BE2C (cell line): ENCODE measurements at regions not wholly inside any gene's neighbourhood (a gene's known extent, or its start where the extent isn't known, plus 50 kb on each side); places are given as distances from the start of the nearest gene placed in this dataset.
"Not testable (repeated sequence)": the region's sequence is repeated elsewhere in the genome, so short reads cannot be mapped to it uniquely, and the experiment has no call there.

Source experiments
- DNase-seq: peaks from one replicate; pipeline ENCODE4 v3.0.0-alpha.2; 2020
- H3K27me3 ChIP-seq: fragments of 250-450 bp; sonication (Bioruptor Pico); 2 replicates; pipeline ENCODE4 v1.5.1; 2020; ENCODE audit warnings: mild to moderate bottlenecking
- H3K36me3 ChIP-seq: fragments of 250-450 bp; sonication (Bioruptor Pico); 2 replicates; pipeline ENCODE4 v1.5.1; 2020; ENCODE audit warnings: mild to moderate bottlenecking
- H3K4me1 ChIP-seq: fragments of 250-450 bp; sonication (Bioruptor Pico); 2 replicates; pipeline ENCODE4 v1.5.1; 2020
- H3K4me3 ChIP-seq: 2 replicates; pipeline ENCODE4 v1.5.1; 2011; ENCODE audit warnings: low read depth, low read length
- H3K9me3 ChIP-seq: fragments of 250-450 bp; sonication (Bioruptor Pico); 2 replicates; pipeline ENCODE4 v1.5.1; 2020
- CTCF ChIP-seq: IDR thresholded peaks from 2 replicates; pipeline ENCODE4 v1.5.1; 2012; ENCODE audit warnings: mild to moderate bottlenecking, low read depth, low read length

GRCh38 chr4:124065422-124065821, 647.1 kb downstream of the ANKRD50 start:
- TF ChIP-seq CTCF: no peak
- Histone ChIP-seq H3K36me3 (no peaks in the 10 kb centered on the region), H3K4me3 (no peak overlapping the region), H3K27me3 (no peaks in the 10 kb centered on the region), H3K9me3 (no peaks in the 10 kb centered on the region), H3K4me1 (no peaks in the 10 kb centered on the region)
- DNase-seq: no peak

- Histone ChIP-seq H3K9me3 (no peaks in the 10 kb centered on the region), H3K36me3 (no peaks in the 10 kb centered on the region), H3K4me1 (no peaks in the 10 kb centered on the region), H3K27me3 (no peaks in the 10 kb centered on the region), H3K4me3 (no peak overlapping the region)
- no peak for DNase-seq
- TF ChIP-seq CTCF: no peak
Measured at GRCh38 chr4:124065936-124066335, 646.6 kb downstream of the ANKRD50 start.

GRCh38 chr4:124066595-124066994, 645.9 kb downstream of the ANKRD50 start:
- no peak for TF ChIP-seq CTCF
- Histone ChIP-seq H3K27me3 (no peaks in the 10 kb centered on the region), H3K36me3 (no peaks in the 10 kb centered on the region), H3K4me3 (no peak overlapping the region), H3K9me3 (no peaks in the 10 kb centered on the region), H3K4me1 (no peaks in the 10 kb centered on the region)
- DNase-seq: no peak

- DNase-seq: no peak
- Histone ChIP-seq H3K9me3 (no peaks in the 10 kb centered on the region), H3K36me3 (no peaks in the 10 kb centered on the region), H3K4me3 (no peak overlapping the region), H3K4me1 (no peaks in the 10 kb centered on the region), H3K27me3 (no peaks in the 10 kb centered on the region)
- TF ChIP-seq CTCF: no peak
Measured at GRCh38 chr4:124067046-124067445, 645.5 kb downstream of the ANKRD50 start.

- H3K4me3 ChIP-seq: no peak overlapping the region
- H3K27me3 ChIP-seq: no peaks in the 10 kb centered on the region
- no peak for DNase-seq
- no peaks in the 10 kb centered on the region; the same call in 1 of the 2 replicates for H3K9me3 ChIP-seq
- no peaks in the 10 kb centered on the region for H3K4me1 ChIP-seq
- no peak for TF ChIP-seq CTCF
- no peaks in the 10 kb centered on the region for H3K36me3 ChIP-seq
Measured at GRCh38 chr4:124070688-124071484, 641.6 kb downstream of the ANKRD50 start.

- not testable (repeated sequence) for H3K4me1 ChIP-seq, DNase-seq, H3K27me3 ChIP-seq, H3K9me3 ChIP-seq, H3K36me3 ChIP-seq, H3K4me3 ChIP-seq
Measured at GRCh38 chr4:124075276-124075675, 637.3 kb downstream of the ANKRD50 start.
